OCI-LY3 (cell line): ENCODE measurements at regions not wholly inside any gene's neighbourhood (a gene's known extent, or its start where the extent isn't known, plus 50 kb on each side); places are given as distances from the start of the nearest gene placed in this dataset.

Source experiments
- H2AFZ ChIP-seq: fragments of 200-600, 300-600 bp; shearing (Covaris generic); 2 replicates; pipeline ENCODE4 v1.6.0; 2014; ENCODE audit warnings: antibody characterized with exemption, low read depth, low read length
- H3K27ac ChIP-seq: fragments of 200-600, 300-600 bp; sonication (generic); 2 replicates; pipeline ENCODE4 v1.5.1; 2014; ENCODE audit warnings: mild to moderate bottlenecking, low read length, moderate library complexity, mixed read lengths
- H3K27me3 ChIP-seq: fragments of 200-600, 300-600 bp; sonication (generic); 2 replicates; pipeline ENCODE4 v1.6.1; 2014; ENCODE audit warnings: low read depth, low read length, mixed read lengths
- H3K36me3 ChIP-seq: fragments of 200-600, 300-600 bp; sonication (generic); replicated peaks from 2 replicates; pipeline ENCODE3; 2014; ENCODE audit warnings: low read depth, low read length, mixed read lengths
- H3K4me1 ChIP-seq: fragments of 300-600, 200-600 bp; sonication (generic); 2 replicates; pipeline ENCODE4 v1.6.1; 2014; ENCODE audit warnings: low read length, mixed read lengths
- H3K4me2 ChIP-seq: fragments of 200-600, 300-600 bp; sonication (generic); 2 replicates; pipeline ENCODE4 v1.6.1; 2014; ENCODE audit warnings: low read length, mixed read lengths
- H3K4me3 ChIP-seq: fragments of 300-600, 200-600 bp; sonication (generic); 2 replicates; pipeline ENCODE4 v1.5.1; 2014; ENCODE audit warnings: antibody characterized with exemption, mild to moderate bottlenecking, low read length, moderate library complexity
- H3K79me2 ChIP-seq: fragments of 300-600, 200-600 bp; shearing (Covaris generic); 2 replicates; pipeline ENCODE4 v1.6.1; 2014; ENCODE audit warnings: mild to moderate bottlenecking, low read length, mixed read lengths
- H3K9ac ChIP-seq: fragments of 300-600, 200-600 bp; shearing (Covaris generic); 2 replicates; pipeline ENCODE4 v1.6.0; 2014; ENCODE audit warnings: mild to moderate bottlenecking, low read length, moderate library complexity
- H3K9me3 ChIP-seq: fragments of 200-600, 300-600 bp; shearing (Covaris generic); 2 replicates; pipeline ENCODE4 v1.6.1; 2014; ENCODE audit warnings: low read length, mixed read lengths; ENCODE audit not compliant: insufficient read depth
- H4K20me1 ChIP-seq: fragments of 200-600, 300-600 bp; sonication (generic); 2 replicates; pipeline ENCODE4 v1.6.1; 2016; ENCODE audit warnings: low read length, mixed read lengths; ENCODE audit not compliant: insufficient read depth
- CTCF ChIP-seq: fragments of 200-600, 300-600 bp; sonication (generic); IDR thresholded peaks from 2 replicates; pipeline ENCODE4 v1.5.1; 2014; ENCODE audit warnings: antibody characterized with exemption, low read length, low read depth
- EZH2phosphoT487 ChIP-seq: fragments of 200-600 bp; shearing (Covaris generic); IDR thresholded peaks from 2 replicates; pipeline ENCODE4 v1.6.1; 2018; ENCODE audit warnings: antibody characterized with exemption, mixed run types, low read depth

- H3K27ac ChIP-seq = no peak overlapping the region
- H3K79me2 ChIP-seq = no peaks in the 10 kb centered on the region
- H3K27me3 ChIP-seq = no peaks in the 10 kb centered on the region
- TF ChIP-seq CTCF (no peak), EZH2phosphoT487 (no peak)
- H3K4me2 ChIP-seq = no peak overlapping the region
- H3K36me3 ChIP-seq = no peaks in the 10 kb centered on the region
- H3K9me3 ChIP-seq = no peaks in the 10 kb centered on the region
- H3K4me1 ChIP-seq = no peaks in the 10 kb centered on the region
- H3K4me3 ChIP-seq = no peak overlapping the region
- no peak overlapping the region for H3K9ac ChIP-seq
- H2AFZ ChIP-seq = no peak overlapping the region
- no peaks in the 10 kb centered on the region for H4K20me1 ChIP-seq
Measured at GRCh38 chr5:129392681-129393080, 67.4 kb upstream of the ADAMTS19 start.

- Histone ChIP-seq H3K4me2 (no peak overlapping the region), H3K27me3 (no peaks in the 10 kb centered on the region), H3K4me1 (peaks cover 4% of the 10 kb centered on the region), H3K9me3 (no peaks in the 10 kb centered on the region), H3K4me3 (no peak overlapping the region), H3K79me2 (no peaks in the 10 kb centered on the region), H4K20me1 (no peaks in the 10 kb centered on the region), H3K36me3 (no peaks in the 10 kb centered on the region), H3K9ac (no peak overlapping the region), H3K27ac (no peak overlapping the region), H2AFZ (no peak overlapping the region)
- TF ChIP-seq EZH2phosphoT487 (no peak), CTCF (no peak)
Measured at GRCh38 chr5:129395247-129395646, 64.9 kb upstream of the ADAMTS19 start.

GRCh38 chr5:129398026-129398678, 61.9 kb upstream of the ADAMTS19 start:
- H3K9ac ChIP-seq = no peak overlapping the region
- no peak overlapping the region for H2AFZ ChIP-seq
- H3K27ac ChIP-seq = no peak overlapping the region
- H3K27me3 ChIP-seq = no peaks in the 10 kb centered on the region
- no peaks in the 10 kb centered on the region for H3K79me2 ChIP-seq
- peaks cover 5% of the 10 kb centered on the region for H3K4me1 ChIP-seq
- no peaks in the 10 kb centered on the region for H3K9me3 ChIP-seq
- TF ChIP-seq CTCF (no peak), EZH2phosphoT487 (no peak)
- no peaks in the 10 kb centered on the region for H3K36me3 ChIP-seq
- H3K4me3 ChIP-seq = no peak overlapping the region
- H3K4me2 ChIP-seq = no peak overlapping the region
- no peaks in the 10 kb centered on the region for H4K20me1 ChIP-seq

- Histone ChIP-seq H3K79me2 (no peaks in the 10 kb centered on the region), H3K9ac (no peak overlapping the region), H3K4me2 (no peak overlapping the region), H3K36me3 (no peaks in the 10 kb centered on the region), H3K27me3 (no peaks in the 10 kb centered on the region), H3K4me1 (peaks cover 5% of the 10 kb centered on the region), H3K9me3 (no peaks in the 10 kb centered on the region), H4K20me1 (no peaks in the 10 kb centered on the region), H2AFZ (no peak overlapping the region), H3K27ac (no peak overlapping the region), H3K4me3 (no peak overlapping the region)
- TF ChIP-seq EZH2phosphoT487 (no peak), CTCF (no peak)
Measured at GRCh38 chr5:129399069-129399468, 61.0 kb upstream of the ADAMTS19 start.
